ENCODE measurements at regions not wholly inside any gene's neighbourhood (a gene's known extent, or its start where the extent isn't known, plus 50 kb on each side); places are given as distances from the start of the nearest gene placed in this dataset.

DNA sequence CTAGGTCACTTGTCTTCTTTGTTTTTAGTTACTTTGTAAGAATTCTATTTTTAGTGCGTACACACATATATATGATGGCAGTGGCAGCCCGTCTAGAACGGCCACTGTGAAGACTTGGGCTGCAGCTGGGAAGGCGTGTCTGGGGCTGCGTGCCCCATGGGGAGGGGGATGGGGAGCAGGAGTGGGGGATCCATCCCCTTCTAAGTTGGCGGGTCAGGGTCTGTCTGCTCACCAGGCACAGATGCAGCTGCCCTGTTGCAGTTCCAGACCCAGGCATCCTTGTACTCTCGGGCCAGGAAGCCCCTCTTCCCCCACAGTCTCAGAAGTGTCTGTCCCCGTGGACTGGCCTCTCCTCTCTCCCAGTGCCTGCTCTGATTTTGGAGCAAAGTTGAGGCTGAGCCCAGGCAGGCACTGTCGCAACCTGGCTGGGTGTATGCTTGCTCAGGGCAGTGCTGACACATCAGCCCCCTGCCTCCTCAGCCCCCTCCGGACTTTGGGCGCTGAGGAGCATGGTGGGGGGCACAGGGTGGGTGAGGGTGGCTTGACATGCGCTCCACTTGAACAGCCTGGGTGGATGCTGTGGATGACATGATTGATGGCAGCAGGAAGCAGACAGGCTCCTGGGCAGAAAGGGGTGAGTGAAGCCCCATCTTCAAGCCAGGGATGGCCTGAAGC lies 271.2 kb upstream of the NAV3 start:
- no peak for DNase-seq

DNA sequence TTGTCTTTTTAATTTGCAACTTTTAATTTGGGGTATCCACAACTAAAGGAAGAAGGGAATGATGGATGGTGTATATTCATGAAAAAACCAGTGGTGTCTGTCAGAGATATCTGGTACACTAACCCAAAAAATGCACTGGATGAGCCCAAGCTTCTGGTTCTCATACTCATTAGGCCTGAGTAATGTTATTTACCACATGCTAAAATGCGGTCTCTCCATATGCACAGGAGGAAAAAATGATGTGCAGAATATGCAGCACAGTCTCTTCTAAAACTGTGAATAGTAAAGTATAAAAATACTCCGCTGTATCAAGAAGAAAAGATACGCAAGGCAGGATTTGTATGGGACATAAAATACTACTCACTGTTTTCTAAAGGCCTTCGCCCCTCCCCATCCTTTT lies 275.6 kb upstream of the NAV3 start:
- no peak for DNase-seq

DNA sequence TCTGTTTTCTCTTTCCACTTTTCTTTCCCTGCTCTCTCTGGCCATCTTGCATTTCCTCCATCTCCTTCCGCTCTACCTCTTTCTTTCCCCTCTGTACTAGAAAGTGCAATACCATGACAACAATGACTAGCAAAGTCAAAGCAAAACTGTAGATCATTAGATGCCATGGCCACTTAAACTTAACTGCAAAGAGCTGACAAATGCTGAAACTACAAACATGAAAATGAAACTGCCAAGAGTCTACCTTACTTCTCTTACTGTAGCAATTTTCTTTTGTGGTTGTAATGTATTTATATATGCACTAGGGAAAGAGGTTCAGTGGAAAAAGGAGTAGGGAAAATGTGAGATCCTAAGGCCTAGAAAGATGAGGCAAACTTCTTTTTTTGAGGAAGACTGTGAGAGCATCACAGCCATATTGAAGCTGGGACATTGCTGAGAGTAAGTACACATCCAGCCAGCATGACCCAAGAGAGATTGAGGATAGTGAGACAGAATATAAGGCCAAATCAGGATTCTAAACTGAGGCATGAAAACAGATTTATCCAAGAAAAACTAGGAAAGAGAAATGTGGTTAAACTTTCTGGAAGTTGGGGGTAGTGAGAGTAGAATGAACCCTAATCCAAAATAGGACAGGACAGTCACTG lies 276.6 kb upstream of the NAV3 start:
- DNase-seq, result no peak

DNA sequence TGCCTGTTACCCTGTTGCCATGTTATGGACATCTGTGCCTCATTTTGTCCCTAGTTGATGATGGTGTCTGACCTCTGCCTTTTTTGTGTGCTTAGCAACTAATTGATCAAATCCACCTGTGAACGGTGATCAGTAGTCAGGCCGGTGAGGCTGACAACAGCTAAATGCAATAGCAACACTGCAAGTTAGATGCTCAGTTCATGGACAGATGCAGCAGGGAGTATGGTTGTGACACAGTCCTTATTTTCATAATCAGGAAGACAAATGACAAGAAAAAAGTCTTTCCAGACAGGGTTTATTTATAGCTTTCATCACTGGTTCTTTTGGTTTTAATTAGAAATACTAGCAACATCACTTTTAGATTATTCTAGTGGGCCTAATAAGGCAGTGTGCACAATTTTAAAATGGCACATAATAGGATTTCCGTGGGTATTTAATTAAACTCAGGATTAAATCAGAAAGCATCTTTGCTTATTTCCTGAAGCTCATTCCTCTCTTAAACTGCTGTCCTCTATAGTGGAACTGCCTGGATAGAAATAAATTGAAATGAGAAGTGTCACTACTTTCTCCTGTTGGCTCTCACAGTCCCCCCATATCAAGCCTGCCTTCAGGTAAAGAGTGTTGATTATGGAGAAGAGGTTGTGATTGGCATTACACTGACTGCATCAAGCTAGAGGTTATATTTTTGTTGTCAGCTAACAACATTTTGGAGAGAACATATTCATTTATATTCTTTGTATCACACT lies 281.1 kb upstream of the NAV3 start:
- DNase-seq, result no peak

DNA sequence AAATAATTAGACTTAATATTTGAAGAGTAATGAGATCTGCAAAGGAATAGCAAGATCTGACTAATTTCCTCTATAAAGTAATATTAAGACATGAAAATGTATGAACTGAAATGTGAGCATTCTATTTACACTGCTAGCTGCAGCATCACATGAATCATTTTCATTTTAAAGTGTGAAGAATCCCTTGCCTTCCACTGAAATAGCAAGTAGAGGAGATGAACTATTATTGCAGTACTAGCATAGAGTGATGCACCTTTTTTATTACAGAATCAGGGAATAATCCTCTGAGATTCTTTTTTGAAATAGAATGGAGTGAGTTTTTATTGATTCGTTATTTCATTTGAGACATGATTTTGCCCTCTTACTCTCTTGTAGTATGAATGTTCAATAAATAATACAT lies 281.9 kb upstream of the NAV3 start:
- DNase-seq, result no peak

DNA sequence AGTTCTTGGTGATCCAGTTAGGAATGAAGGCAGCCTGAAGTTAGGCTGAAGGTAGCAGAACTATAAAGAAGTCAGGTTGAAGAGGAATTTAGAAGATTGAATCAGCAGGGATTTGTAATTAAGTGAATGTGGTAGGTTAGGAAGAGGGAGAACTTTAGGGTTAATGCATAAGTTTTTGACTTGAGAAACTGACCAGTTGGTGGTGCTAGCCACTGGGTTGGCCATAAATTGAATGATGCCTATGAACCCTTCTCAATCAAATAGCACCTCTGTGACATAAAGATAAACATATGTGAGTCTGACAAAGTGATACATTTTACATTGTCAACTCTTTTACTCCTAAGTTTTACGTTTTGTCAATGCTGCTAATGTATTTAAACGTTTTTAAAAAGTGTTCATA lies 290.6 kb upstream of the NAV3 start:
- no peak for DNase-seq

DNA sequence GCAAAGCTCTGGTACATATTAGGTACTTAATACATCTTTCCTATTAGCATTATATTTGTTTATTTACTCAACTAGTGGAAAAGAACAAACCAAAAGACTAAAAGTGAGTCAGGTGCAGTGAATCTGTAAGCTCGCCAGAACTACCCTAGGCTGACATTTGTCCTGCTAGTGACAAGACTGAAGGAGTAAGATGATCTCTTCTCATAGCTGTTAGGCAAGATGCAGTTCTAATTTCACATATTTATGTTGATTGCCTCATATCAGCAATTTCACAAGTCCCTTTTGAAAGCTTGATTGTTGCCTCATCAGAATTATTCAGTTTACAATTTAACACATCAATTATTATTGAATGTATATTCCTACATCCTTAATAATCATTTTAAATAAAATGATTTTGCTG lies 293.0 kb upstream of the NAV3 start:
- DNase-seq, result no peak

DNA sequence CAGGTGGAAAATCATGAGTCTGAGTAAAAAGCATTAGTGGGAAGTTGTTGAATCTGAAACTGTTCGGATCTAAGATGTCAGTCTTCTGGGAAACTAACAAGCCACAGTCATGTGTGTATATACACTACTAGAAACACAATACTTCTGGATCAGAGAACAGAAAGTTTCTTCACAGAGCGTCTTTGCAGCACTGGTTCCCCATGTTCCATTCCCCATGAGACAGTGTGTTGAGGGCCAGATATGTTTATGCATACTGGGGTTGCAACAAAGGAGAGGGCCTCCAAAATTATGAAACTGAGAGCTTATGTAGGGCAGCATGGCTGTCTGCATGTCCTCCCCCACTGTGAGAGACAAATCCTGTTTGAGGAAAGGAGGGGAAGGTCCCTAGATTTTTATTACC lies 295.0 kb upstream of the NAV3 start:
- DNase-seq, result no peak

DNA sequence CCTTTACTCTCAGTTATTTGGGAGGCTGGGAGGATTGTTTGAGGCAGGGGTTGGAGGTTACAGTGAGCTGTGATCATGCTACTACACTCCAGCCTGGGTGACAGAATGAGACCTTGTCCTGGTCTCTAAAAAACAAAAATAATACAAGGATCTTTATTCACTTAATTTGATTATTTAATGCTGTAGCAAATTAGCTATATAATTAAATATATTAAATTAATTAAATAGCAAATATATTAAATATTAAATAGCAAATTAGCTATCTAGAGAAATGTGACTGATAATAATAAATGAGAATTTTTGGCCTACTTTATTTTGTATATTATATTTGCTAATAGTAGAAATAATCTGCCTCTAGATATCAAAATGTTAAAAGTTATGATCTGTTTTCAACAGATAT lies 298.8 kb upstream of the NAV3 start:
- DNase-seq, result no peak

DNA sequence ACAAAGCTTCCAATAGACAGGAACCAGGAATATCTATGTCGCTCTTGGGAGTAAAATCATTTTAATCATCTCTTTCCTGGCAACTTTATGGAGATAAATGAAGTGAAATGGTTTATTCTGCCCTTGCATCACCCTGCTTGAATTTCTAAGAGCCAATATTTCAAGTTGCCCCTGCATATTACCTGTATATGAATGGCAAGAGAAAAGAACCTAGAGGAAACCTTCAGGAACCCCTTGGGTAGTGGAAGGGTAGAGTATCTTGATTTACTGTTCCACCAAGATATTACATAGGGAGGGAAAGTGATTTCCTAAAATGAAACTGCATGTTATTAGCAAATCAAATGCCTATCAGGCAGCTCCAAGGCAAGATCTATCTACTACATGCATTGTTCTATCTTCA lies 308.4 kb upstream of the NAV3 start:
- no peak for DNase-seq

DNA sequence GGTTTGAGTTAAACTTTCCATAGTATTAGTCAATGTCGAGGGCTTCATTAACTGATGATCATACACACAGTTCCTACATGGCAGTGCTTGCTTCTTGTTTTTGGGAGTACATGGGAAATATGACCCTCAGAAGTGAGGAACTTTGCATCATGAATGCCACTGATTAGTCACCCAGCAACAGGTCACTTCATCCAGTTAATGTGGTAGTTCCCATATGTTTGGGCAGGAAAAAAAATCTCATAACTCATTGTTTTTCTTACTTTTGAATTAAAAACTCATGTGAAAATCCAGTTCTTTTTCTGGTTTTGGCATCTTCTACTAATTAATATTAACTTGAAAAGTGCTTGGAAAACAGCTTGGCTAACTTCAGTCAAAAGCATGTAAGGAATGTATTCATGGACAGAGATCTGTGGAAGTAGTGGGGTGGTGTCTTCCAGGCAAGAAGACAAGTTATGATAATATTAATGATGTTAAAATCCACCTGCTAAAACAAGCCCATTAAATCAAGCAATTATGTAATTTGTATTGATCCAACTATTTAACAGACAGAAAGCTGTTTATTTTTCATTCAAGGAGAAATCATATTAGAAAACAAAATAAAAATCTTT lies 309.1 kb upstream of the NAV3 start:
- DNase-seq, result no peak

DNA sequence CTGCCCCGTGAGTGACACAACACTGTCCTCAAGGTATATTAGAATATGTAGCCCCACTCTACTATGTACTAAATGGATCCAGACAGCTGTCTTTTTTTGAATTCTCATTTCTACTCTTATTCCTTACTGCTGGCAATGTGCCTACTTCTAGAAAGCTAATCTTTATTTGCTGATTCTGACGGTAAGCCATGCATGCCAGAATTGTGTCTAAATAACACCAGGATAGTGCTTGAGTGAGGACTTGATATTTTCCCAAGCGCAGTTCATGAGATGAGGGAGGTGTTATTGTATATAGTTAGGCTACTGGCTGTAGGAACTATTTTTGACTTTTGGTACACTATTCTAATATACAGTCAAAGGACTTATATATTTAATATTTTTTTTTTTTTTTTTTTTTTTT lies 316.2 kb upstream of the NAV3 start:
- no peak for DNase-seq

DNA sequence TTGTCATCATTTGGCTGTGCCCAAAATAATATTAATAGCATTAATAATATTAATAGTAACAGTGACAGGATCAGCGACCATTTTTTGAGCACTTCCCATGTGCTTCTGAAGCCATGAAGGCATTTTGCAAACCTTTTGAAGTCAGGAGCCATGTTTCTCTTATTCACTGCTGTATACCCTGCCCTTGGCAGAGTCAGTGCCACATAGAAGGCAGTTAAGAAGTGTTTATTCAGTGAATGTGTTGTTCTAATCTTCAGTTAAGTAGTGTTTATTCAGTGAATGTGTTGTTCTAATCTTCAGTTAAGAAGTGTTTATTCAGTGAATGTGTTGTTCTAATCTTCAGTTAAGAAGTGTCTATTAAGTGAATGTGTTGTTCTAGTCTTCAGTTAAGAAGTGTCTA lies 319.7 kb upstream of the NAV3 start:
- no peak for DNase-seq

DNA sequence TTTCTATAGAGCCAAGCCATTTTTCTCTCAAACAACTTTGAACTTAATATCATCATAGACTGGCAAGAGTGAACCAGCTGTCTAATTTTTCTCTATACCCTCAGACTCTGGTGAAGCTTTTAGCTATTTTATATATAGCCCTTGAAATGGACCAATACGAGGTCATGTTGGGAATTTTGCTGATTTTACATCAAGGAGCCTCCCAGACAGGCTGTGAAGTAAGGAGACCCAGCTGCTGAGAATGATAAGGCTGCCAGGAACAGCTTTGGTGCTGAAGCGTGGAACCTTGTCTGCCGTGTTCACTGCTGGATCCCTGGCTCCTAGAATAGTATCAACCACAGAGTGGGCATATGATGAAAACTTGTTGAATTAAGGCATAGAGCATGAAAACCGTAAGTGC lies 326.2 kb upstream of the NAV3 start:
- no peak for DNase-seq

DNA sequence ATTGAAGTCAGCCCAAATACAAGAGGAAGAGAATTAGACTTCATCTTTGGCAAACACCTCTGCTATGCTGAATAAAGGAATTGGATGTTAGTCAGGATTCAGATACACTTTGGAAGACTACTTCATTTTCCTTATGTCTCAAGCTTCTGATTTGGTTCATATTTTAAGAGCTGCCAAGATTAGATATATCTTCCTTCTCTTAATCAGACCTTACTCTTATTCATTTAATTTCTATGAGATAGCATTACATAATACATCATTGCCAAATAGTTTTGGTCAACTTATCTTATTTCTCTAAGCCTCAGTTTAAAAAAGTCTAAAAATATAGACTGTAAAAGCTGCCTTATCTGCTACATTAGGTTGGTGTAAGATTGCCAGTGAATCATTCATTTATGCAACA lies 330.6 kb upstream of the NAV3 start:
- DNase-seq, result no peak

DNA sequence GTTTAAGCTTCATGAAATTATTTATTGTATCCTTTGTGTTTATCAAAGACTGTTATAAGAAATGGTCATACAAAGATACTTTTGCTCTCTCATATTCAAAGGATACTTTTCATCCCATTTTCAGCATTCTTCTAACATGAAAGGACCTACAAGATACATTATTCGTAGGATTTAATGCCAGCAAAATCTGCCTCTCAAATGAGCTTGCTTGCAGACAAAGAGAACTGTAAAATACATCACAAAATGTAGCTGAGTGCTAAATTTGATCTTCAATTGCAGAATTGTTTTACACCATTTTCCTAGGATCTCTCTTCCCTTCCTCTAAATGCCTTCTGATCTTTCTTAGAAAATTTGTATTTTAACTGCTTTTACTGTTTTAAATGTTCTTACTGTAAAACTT lies 333.0 kb upstream of the NAV3 start:
- no peak for DNase-seq

DNA sequence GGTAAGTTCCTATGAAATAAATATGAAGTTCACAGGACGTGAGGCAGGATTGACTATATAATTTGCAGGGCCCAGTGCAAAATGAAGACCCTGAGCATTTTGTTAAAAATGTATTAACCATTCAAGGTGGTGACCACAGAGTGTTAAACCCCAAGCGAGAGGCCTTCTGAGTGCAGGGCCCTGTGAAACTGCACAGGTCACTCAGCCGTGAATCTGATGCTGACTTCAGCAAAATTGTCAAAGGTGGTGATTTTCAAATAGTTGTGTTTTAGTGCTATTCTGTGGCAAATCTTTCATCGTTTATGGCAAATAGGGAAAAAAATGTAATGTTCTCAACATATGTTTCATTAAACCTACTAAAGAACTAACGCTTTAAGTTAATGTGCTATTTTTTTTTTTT lies 334.0 kb upstream of the NAV3 start:
- no peak for DNase-seq

DNA sequence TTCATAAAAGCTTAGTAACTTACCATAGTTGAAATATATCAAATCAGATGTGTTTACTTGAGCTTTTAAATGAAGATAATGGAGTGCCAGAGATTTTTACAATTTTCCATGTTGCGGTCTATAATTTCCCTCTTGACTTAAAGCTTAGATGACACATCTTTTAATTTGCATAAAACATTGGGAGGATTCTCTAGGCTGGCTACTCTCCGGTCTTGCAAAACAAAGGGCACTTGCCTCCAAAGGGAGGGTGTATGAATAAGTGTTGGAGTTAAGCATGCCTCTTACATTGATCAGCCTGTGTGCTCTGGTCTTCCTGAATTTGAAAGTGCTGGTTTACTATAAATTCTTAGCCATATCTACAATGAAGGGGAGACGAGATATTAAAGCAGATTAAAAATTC lies 336.4 kb upstream of the NAV3 start:
- DNase-seq, result no peak

DNA sequence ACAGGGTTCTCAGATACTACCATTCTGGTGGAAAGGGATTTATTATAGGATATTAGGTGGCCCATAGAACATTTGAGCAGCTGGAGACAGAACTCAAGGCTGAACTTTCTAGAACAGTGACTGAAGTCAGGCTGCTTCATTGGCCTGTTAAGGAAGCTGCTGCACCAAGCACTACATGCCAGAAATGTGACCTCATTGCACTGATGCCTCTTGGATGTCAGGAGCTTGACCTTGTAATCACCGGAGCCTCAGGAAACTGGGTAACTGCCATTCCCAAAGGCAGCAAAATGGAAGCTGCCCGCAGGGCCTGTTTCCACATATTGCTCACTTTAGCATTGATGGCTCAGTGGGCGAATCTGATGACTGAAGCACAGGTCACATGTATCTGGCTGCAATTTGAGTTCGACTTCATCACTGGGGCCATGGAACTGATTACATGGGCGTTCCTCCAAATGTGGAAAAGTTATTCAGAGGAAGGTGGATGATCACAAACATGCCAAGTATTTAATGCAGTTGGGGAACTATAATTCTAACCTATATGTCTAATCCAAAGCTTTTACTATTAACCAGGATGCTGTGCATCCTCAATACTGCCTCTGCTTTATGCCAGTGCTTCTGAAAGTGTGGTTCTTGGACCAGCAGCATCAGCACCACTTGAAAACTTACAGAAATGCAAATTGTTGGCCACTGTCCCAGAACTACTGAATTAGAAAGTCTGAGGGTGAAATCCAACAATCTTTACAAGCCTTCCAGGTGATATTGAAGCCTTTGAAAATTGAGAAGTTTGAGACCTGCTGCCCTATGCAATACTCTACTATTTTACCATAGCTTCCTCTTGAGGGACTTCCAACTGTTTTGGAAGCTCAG lies 337.2 kb upstream of the NAV3 start:
- DNase-seq, result no peak

DNA sequence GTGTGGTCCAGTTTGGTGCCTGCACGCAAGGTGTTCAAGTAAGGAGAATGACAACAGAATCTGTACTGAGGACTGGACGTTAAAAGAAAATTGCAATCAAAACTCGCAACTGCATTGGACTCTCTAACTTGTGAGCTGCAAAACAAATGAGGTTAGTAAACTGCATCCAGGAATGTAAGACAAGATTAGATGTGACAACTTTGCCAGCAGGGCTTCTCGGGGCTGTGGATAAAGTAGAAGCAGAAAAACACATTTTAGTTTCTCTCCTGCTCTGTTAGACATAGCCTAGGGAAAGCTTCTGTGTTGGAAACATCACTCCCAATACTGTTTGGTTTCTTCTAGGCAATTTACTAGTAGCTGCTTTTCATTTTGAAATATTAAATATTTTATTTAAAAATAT lies 338.2 kb upstream of the NAV3 start:
- no peak for DNase-seq

DNA sequence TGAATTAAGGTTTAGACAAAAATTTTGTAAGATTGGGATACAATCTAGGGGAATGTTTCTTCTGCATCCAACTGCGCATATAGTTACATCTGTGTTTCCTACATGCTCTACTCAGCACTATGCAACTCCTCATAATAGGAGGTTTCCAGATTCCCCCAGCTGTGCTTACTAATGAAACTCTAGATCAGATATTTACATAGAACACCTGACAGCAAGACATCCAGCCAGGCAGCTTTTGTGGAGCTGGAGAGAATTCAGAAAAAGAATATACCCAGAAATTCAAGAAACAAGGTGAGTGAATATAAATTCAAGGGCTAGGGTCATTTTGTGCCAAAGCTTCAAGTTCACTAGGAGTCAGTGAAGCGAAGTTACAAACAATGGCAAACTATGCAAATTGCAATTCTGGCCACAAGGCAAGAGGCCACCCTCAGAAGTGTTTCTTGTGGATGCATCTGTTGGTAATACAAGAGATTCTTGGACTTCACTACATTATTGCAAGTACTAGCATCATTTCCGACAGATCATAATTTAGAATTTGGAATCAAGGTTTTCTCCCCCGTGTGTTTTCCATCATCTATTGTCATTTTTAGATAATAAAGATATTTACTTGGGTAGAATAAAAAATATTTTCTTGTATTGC lies 341.2 kb upstream of the NAV3 start:
- no peak for DNase-seq

DNA sequence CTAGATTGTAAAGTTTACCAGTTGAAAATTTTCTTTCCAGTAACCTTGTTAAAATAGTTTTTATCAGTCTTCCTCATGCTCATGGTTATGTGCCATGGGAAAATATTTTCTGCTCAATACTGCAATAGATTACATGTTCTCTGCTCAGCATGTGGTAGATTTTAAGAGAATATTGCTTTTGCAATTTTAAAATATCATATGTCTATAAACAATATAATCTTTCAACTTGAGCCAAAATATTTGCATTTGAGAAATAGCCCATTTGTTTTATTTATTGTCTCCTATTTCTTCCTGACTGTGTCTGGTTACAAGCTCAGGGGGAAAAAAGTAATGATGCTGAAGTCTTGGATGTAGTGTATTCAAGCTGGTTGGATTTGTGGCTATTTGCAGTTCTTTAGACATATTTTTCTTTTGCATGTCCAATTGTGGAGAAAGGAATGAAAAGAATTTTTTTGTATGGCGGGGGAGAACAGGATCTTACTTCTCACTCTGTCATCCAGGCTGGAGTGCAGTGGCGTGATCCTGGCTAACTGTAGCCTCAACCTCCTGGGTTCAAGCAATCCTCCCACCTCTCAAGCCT lies 342.6 kb upstream of the NAV3 start:
- no peak for DNase-seq
